ENCODE measurements at regions not wholly inside any gene's neighbourhood (a gene's known extent, or its start where the extent isn't known, plus 50 kb on each side); places are given as distances from the start of the nearest gene placed in this dataset.

GRCh38 chr5:124302533-124302932 lies 443.9 kb downstream of the ZNF608 start:
- TF ChIP-seq FOXP2 (optimal IDR thresholded peaks at IDR 0.05; ENCODE audit: borderline replicate concordance, extremely low read depth, extremely low read length, insufficient read depth) (no peak), TAF1 (IDR thresholded peaks at IDR 0.05; ENCODE audit: borderline replicate concordance, insufficient read depth, low read length) (no peak), SIN3A (IDR thresholded peaks at IDR 0.05; ENCODE audit: borderline replicate concordance, insufficient read depth, low read length) (no peak), REST (IDR thresholded peaks at IDR 0.05; ENCODE audit: insufficient read depth in 1 of 2, low read depth in 2 of 2, low read length in 2 of 2) (no peak), POLR2AphosphoS5 (IDR thresholded peaks at IDR 0.05; ENCODE audit: low read depth, low read length) (no peak)

GRCh38 chr5:124301850-124302249 lies 444.6 kb downstream of the ZNF608 start:
- TF ChIP-seq REST (IDR thresholded peaks at IDR 0.05; ENCODE audit: insufficient read depth in 1 of 2, low read depth in 2 of 2, low read length in 2 of 2) (no peak), SIN3A (IDR thresholded peaks at IDR 0.05; ENCODE audit: borderline replicate concordance, insufficient read depth, low read length) (no peak), POLR2AphosphoS5 (IDR thresholded peaks at IDR 0.05; ENCODE audit: low read depth, low read length) (no peak), TAF1 (IDR thresholded peaks at IDR 0.05; ENCODE audit: borderline replicate concordance, insufficient read depth, low read length) (no peak), FOXP2 (optimal IDR thresholded peaks at IDR 0.05; ENCODE audit: borderline replicate concordance, extremely low read depth, extremely low read length, insufficient read depth) (no peak)

GRCh38 chr5:124300815-124301621 lies 445.4 kb downstream of the ZNF608 start:
- TF ChIP-seq SIN3A (IDR thresholded peaks at IDR 0.05; ENCODE audit: borderline replicate concordance, insufficient read depth, low read length) (no peak), FOXP2 (optimal IDR thresholded peaks at IDR 0.05; ENCODE audit: borderline replicate concordance, extremely low read depth, extremely low read length, insufficient read depth) (no peak), REST (IDR thresholded peaks at IDR 0.05; ENCODE audit: insufficient read depth in 1 of 2, low read depth in 2 of 2, low read length in 2 of 2) (no peak), TAF1 (IDR thresholded peaks at IDR 0.05; ENCODE audit: borderline replicate concordance, insufficient read depth, low read length) (no peak), POLR2AphosphoS5 (IDR thresholded peaks at IDR 0.05; ENCODE audit: low read depth, low read length) (no peak)

- TF ChIP-seq SIN3A (IDR thresholded peaks at IDR 0.05; ENCODE audit: borderline replicate concordance, insufficient read depth, low read length) = no peak
- TF ChIP-seq TAF1 (IDR thresholded peaks at IDR 0.05; ENCODE audit: borderline replicate concordance, insufficient read depth, low read length) = no peak
- no peak for TF ChIP-seq POLR2AphosphoS5 (IDR thresholded peaks at IDR 0.05; ENCODE audit: low read depth, low read length)
- TF ChIP-seq REST (IDR thresholded peaks at IDR 0.05; ENCODE audit: insufficient read depth in 1 of 2, low read depth in 2 of 2, low read length in 2 of 2) = no peak
- no peak for TF ChIP-seq FOXP2 (optimal IDR thresholded peaks at IDR 0.05; ENCODE audit: borderline replicate concordance, extremely low read depth, extremely low read length, insufficient read depth)
Measured at GRCh38 chr5:124297826-124298225, 448.6 kb downstream of the ZNF608 start.
